Lung (tissue), 11 donors: ENCODE measurements at regions not wholly inside any gene's neighbourhood (a gene's known extent, or its start where the extent isn't known, plus 50 kb on each side); places are given as distances from the start of the nearest gene placed in this dataset.
A peak's percentile ranks its signal among the peaks of the same experiment; 100 is the strongest.

Source experiments
- ATAC-seq: fragments of 200-7000 bp; cut with Tn5 transposase; one replicate; pipeline ENCODE4 v1.9.1; 2020; ENCODE audit warnings: moderate number of reproducible peaks; ENCODE audit not compliant: insufficient read depth, low FRiP score
- DNase-seq, 3 donors: peaks; one replicate each; pipeline ENCODE4 v3.0.0-alpha.2; 2013 to 2017
- H3K27ac ChIP-seq, 2 donors: one replicate each; pipeline ENCODE4 v1.5.1; 2013; ENCODE audit warnings: mild to moderate bottlenecking in 2 of 2, moderate library complexity in 2 of 2, control low read depth in 1 of 2, inconsistent platforms in 1 of 2, low read depth in 1 of 2, low read length in 1 of 2
- H3K27me3 ChIP-seq, 3 donors: one replicate each; pipeline ENCODE4 v1.5.1; 2013; ENCODE audit warnings: low read length in 2 of 3; ENCODE audit not compliant: control insufficient read depth in 3 of 3, insufficient read depth in 3 of 3
- H3K36me3 ChIP-seq, 4 donors: one replicate each; pipeline ENCODE4 v1.5.1; 2013; ENCODE audit warnings: low read length in 4 of 4, mild to moderate bottlenecking in 1 of 4, moderate library complexity in 1 of 4; ENCODE audit not compliant: control insufficient read depth in 4 of 4, insufficient read depth in 4 of 4
- H3K4me1 ChIP-seq, 5 donors: one replicate each; pipeline ENCODE4 v1.5.1; 2013; ENCODE audit warnings: low read length in 5 of 5, mild to moderate bottlenecking in 2 of 5, moderate library complexity in 1 of 5; ENCODE audit not compliant: control insufficient read depth in 5 of 5, insufficient read depth in 5 of 5
- H3K4me3 ChIP-seq: one replicate; pipeline ENCODE4 v1.5.1; 2013; ENCODE audit warnings: mild to moderate bottlenecking, control low read depth, moderate library complexity
- H3K9ac ChIP-seq, 2 donors: one replicate each; pipeline ENCODE4 v1.5.1; 2013; ENCODE audit warnings: low read length in 2 of 2, control low read depth in 1 of 2; ENCODE audit not compliant: insufficient read depth in 1 of 2
- H3K9me3 ChIP-seq, 4 donors: one replicate each; pipeline ENCODE4 v1.5.1; 2013; ENCODE audit warnings: low read length in 3 of 4, mild to moderate bottlenecking in 1 of 4, moderate library complexity in 1 of 4; ENCODE audit not compliant: control insufficient read depth in 4 of 4, insufficient read depth in 3 of 4
- CTCF ChIP-seq: IDR thresholded peaks from 2 replicates; pipeline ENCODE4 v1.5.1; 2012; ENCODE audit warnings: mild to moderate bottlenecking; ENCODE audit errors: control extremely low read depth, extremely low read depth
- WGBS, 2 donors: extraction: QIAGEN DNeasy Blood & Tissue Kit; methylation state at CpG; one replicate each; pipeline ENCODE4 v1.1.7; 2013; 5-methylcytosine and 5-hydroxymethylcytosine counted together
- donor health status: control.
- donor health status: control.
- donor health status: Bipolar disorder and iron deficiency.
- donor health status: healthy.
- donor health status: DM: yes; HTN: yes; CAD: no.

- no peaks in the 10 kb centered on the region for H3K36me3 ChIP-seq
- WGBS, 2 donors, result 81 to 84% methylated on average over 5 of the region's 5 CpGs
- H3K9me3 ChIP-seq, result no peaks in the 10 kb centered on the region
- no peaks in the 10 kb centered on the region for H3K27me3 ChIP-seq
- ATAC-seq, result no peak
- no peak overlapping the region for H3K4me3 ChIP-seq
- TF ChIP-seq CTCF, result no peak
- H3K9ac ChIP-seq, result no peak overlapping the region
- H3K4me1 ChIP-seq, result no peaks in the 10 kb centered on the region
- peak overlapping the region in 1 of 2 donors; percentile 81 for H3K27ac ChIP-seq
- DNase-seq, result no peak
Measured at GRCh38 chr11:15793043-15793996, 563.0 kb downstream of the SOX6 start.

- no peak for ATAC-seq
- Histone ChIP-seq H3K27ac (no peak overlapping the region), H3K4me1 (no peaks in the 10 kb centered on the region), H3K27me3 (no peaks in the 10 kb centered on the region), H3K9me3 (no peaks in the 10 kb centered on the region), H3K36me3 (no peaks in the 10 kb centered on the region), H3K4me3 (no peak overlapping the region), H3K9ac (no peak overlapping the region)
- TF ChIP-seq CTCF, result no peak
- no peak for DNase-seq
- WGBS, 2 donors, result 89 to 91% methylated on average over 3 of the region's 3 CpGs
Measured at GRCh38 chr11:15794361-15795150, 561.8 kb downstream of the SOX6 start.

- no peak overlapping the region for H3K27ac ChIP-seq
- TF ChIP-seq CTCF, result no peak
- no peaks in the 10 kb centered on the region for H3K27me3 ChIP-seq
- H3K4me1 ChIP-seq, result no peaks in the 10 kb centered on the region
- DNase-seq (no peak), ATAC-seq (no peak)
- H3K36me3 ChIP-seq, result no peaks in the 10 kb centered on the region
- H3K9me3 ChIP-seq, result no peaks in the 10 kb centered on the region
- no peak overlapping the region for H3K4me3 ChIP-seq
- 96 to 100% methylated on average over 2 of the region's 2 CpGs for WGBS, 2 donors
- H3K9ac ChIP-seq, result no peak overlapping the region
Measured at GRCh38 chr11:15795378-15795777, 561.0 kb downstream of the SOX6 start.
